T-helper 1 cell treated with Interleukin-12 subunit alpha and Interleukin-12 subunit beta and Interleukin-4 antibody, amounts not matched to agents 30 μg/mL and 1 μg/mL, for 36 hours (primary cell): ENCODE measurements at regions not wholly inside any gene's neighbourhood (a gene's known extent, or its start where the extent isn't known, plus 50 kb on each side); places are given as distances from the start of the nearest gene placed in this dataset.

Experiments
- H3K27ac Mint-ChIP-seq: one replicate; pipeline ENCODE4 v1.8.0; 2021; ENCODE audit warnings: mild to moderate bottlenecking, mixed read lengths
- H3K27me3 Mint-ChIP-seq: one replicate; pipeline ENCODE4 v1.8.0; 2021; ENCODE audit warnings: low read depth, mixed read lengths
- H3K36me3 Mint-ChIP-seq: one replicate; pipeline ENCODE4 v1.8.0; 2021; ENCODE audit warnings: low read depth, mixed read lengths
- H3K4me1 Mint-ChIP-seq: one replicate; pipeline ENCODE4 v1.8.0; 2021; ENCODE audit warnings: low read depth, mixed read lengths
- H3K4me3 Mint-ChIP-seq: one replicate; pipeline ENCODE4 v1.8.0; 2021; ENCODE audit warnings: mild to moderate bottlenecking, moderate library complexity, mixed read lengths
- H3K9me3 Mint-ChIP-seq: one replicate; pipeline ENCODE4 v1.8.0; 2021; ENCODE audit warnings: mixed read lengths

- Mint-ChIP-seq H3K27ac (no peak overlapping the region), H3K36me3 (no peaks in the 10 kb centered on the region), H3K4me1 (no peaks in the 10 kb centered on the region), H3K9me3 (peaks cover 3% of the 10 kb centered on the region), H3K4me3 (no peak overlapping the region), H3K27me3 (no peaks in the 10 kb centered on the region)
Measured at GRCh38 chr4:66606215-66606614, 935.9 kb upstream of the EPHA5 start.

DNA sequence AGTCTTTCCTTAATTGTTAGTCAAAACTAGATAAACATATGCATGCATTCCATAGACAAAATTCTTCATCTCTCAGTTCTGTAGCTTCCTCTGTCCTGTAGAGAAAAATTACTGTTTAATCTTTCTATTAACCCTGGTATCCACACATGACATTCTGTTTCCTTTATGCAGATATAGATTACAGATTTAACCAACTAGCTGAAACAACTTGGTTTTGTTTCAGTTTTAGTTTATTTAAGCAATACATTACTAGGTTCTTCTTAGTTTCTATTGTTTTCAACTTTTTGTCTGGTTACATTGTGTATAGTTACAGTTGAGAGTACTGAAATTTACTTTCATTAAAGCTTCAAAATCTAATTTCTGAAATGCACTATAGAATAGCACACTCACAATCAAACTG, 933.9 kb upstream of the EPHA5 start:
- Mint-ChIP-seq H3K9me3 (no peaks in the 10 kb centered on the region), H3K27ac (no peak overlapping the region), H3K27me3 (no peaks in the 10 kb centered on the region), H3K36me3 (no peaks in the 10 kb centered on the region), H3K4me3 (no peak overlapping the region), H3K4me1 (no peaks in the 10 kb centered on the region)

- Mint-ChIP-seq H3K27ac (no peak overlapping the region), H3K36me3 (no peaks in the 10 kb centered on the region), H3K4me1 (no peaks in the 10 kb centered on the region), H3K4me3 (no peak overlapping the region), H3K9me3 (no peaks in the 10 kb centered on the region), H3K27me3 (no peaks in the 10 kb centered on the region)
Measured at GRCh38 chr4:66602622-66603021, 932.3 kb upstream of the EPHA5 start.

DNA sequence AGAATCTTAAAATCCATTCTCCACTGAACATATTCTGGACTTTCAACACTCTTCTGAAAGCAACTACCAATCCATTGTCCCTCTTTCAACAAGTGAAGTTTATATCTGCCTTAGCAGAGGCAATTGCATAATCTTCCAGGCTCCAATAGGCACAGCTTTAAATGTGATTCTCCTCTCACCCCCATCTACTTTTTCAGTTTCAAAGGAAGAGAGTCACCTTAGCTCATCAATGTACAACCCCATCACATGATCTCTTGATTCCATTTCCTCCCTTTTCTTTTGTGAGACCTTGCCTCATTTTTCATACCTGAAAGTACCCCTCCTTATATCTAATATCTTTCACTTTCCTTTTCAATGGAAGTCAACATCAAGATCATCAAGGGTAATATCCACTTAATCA, 921.7 kb upstream of the EPHA5 start:
- Mint-ChIP-seq H3K36me3 (no peaks in the 10 kb centered on the region), H3K4me3 (no peak overlapping the region), H3K4me1 (no peaks in the 10 kb centered on the region), H3K9me3 (no peaks in the 10 kb centered on the region), H3K27me3 (no peaks in the 10 kb centered on the region), H3K27ac (no peak overlapping the region)

GRCh38 chr4:66590488-66591215, 920.4 kb upstream of the EPHA5 start:
- H3K9me3 Mint-ChIP-seq = no peaks in the 10 kb centered on the region
- H3K27ac Mint-ChIP-seq = no peak overlapping the region
- H3K4me3 Mint-ChIP-seq = no peak overlapping the region
- no peaks in the 10 kb centered on the region for H3K4me1 Mint-ChIP-seq
- no peaks in the 10 kb centered on the region for H3K36me3 Mint-ChIP-seq
- no peaks in the 10 kb centered on the region for H3K27me3 Mint-ChIP-seq

- no peaks in the 10 kb centered on the region for H3K4me1 Mint-ChIP-seq
- no peak overlapping the region for H3K27ac Mint-ChIP-seq
- H3K4me3 Mint-ChIP-seq = no peak overlapping the region
- H3K36me3 Mint-ChIP-seq = no peaks in the 10 kb centered on the region
- no peaks in the 10 kb centered on the region for H3K9me3 Mint-ChIP-seq
- no peaks in the 10 kb centered on the region for H3K27me3 Mint-ChIP-seq
Measured at GRCh38 chr4:66589183-66589582, 918.9 kb upstream of the EPHA5 start.

DNA sequence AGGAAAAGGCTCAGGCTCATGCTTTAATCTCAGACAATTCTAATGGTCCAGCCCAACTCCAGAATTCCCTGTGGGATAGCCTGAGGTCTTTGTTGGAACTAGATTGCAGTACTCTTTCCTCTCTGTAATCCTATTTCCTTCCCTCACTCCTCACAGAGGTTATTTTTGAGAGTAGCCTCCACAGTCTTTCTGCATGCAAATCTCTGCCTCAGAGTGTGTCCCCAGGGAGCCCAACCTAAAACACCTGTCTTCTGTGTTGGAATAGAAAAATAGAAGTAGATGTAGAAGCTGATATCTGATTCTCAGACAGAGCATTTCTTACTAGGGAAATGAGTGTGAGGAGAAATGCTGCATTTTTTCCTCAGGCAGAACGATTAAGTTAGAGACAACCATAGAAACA, 915.5 kb upstream of the EPHA5 start:
- Mint-ChIP-seq H3K4me3 (no peak overlapping the region), H3K36me3 (no peaks in the 10 kb centered on the region), H3K4me1 (no peaks in the 10 kb centered on the region), H3K9me3 (no peaks in the 10 kb centered on the region), H3K27ac (no peak overlapping the region), H3K27me3 (no peaks in the 10 kb centered on the region)

DNA sequence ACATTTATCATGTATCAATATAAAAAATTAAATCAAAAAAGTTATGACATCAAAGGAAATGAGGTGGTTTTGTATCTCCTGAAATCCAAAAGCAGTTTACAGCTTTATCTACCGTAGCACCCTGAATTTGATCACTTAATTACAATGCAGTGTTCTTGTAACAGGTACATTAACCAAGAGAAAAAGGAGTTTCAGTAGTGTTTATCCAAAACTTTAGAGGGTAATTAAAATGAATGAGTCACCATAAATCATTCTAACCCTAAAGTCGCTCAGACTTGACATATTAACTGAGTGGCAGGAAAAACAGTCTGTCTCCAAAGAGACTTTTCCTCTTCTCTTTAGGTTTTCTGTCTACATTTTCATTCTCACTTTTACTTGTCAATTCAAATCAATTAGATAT, 907.6 kb upstream of the EPHA5 start:
- H3K4me3 Mint-ChIP-seq = no peak overlapping the region
- no peaks in the 10 kb centered on the region for H3K36me3 Mint-ChIP-seq
- no peaks in the 10 kb centered on the region for H3K4me1 Mint-ChIP-seq
- no peaks in the 10 kb centered on the region for H3K9me3 Mint-ChIP-seq
- H3K27me3 Mint-ChIP-seq = no peaks in the 10 kb centered on the region
- H3K27ac Mint-ChIP-seq = no peak overlapping the region

DNA sequence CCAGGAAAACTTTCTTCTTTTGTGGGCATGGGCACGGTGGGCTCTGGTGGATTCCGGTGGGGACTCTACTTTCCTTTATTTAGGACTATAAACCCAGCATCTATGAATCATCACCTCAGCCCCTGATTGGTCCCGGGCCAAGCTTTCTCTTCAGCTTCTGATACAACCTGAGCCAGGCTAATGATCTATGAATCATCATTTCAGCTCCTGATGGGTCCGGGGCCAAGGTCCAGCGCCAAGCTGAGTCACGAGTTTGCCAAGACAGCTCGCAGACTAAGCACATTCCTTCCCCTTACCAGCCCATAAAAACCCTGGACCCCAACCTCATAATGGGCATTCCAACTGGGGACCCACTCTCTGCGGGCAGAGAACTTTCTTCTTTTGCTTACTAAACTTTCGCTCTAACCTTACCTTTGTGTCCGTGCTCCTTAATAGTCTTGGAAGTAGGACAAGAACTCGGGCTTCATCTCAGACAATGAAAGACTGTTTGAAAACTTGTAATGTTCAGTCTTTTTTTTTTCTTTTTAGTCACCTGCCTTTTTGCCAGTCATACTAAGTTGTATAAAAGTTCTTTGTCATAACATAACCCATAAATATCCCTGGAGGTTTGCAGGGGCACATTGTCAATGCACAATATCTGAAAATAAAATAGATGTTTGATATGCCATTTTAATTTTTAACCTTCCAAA, 904.9 kb upstream of the EPHA5 start:
- no peaks in the 10 kb centered on the region for H3K27me3 Mint-ChIP-seq
- no peaks in the 10 kb centered on the region for H3K4me1 Mint-ChIP-seq
- H3K4me3 Mint-ChIP-seq = no peak overlapping the region
- H3K27ac Mint-ChIP-seq = no peak overlapping the region
- no peaks in the 10 kb centered on the region for H3K36me3 Mint-ChIP-seq
- no peaks in the 10 kb centered on the region for H3K9me3 Mint-ChIP-seq

DNA sequence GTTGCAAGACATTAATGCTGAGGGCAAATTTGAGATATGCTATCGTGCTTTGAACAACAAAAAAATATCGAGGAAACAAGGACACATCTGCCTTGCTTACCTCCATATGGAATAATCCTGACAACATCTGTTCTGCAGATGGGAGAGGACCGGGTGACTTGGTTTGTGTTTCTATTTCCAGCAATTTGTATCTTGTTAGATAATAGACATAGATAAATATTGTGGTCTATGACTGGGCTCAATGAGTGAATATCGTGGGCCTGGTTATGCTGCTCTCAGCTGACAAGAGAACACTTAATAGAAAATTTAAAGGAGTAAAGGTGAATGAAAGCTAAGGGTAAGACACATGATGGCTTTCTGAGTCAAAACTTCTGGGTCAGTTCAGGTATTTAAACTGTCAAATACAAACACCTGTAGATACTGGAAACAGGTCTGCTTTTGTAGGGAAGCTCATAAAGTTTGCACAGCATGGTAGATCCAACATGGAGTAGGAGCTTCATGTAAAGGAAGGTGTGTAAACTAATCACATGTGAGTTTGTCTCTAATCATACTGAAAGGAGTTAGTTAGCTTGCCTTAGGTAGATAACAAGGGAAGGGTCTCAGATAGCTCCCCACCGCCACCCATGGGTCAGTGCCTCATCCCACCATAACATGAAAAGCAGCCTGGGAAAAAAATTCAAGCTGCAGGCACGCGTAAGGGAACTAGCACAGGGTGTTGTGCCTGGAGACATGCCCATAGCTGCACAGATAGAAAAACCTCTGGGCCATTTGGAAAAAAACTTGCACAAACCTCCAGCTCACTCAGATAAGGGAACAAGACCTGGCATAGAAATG, 904.1 kb upstream of the EPHA5 start:
- no peak overlapping the region for H3K4me3 Mint-ChIP-seq
- H3K36me3 Mint-ChIP-seq = no peaks in the 10 kb centered on the region
- no peaks in the 10 kb centered on the region for H3K4me1 Mint-ChIP-seq
- no peaks in the 10 kb centered on the region for H3K27me3 Mint-ChIP-seq
- H3K9me3 Mint-ChIP-seq = no peaks in the 10 kb centered on the region
- no peak overlapping the region for H3K27ac Mint-ChIP-seq

- Mint-ChIP-seq H3K4me1 (no peaks in the 10 kb centered on the region), H3K9me3 (no peaks in the 10 kb centered on the region), H3K4me3 (no peak overlapping the region), H3K36me3 (no peaks in the 10 kb centered on the region), H3K27ac (no peak overlapping the region), H3K27me3 (no peaks in the 10 kb centered on the region)
Measured at GRCh38 chr4:66572949-66573348, 902.7 kb upstream of the EPHA5 start.

DNA sequence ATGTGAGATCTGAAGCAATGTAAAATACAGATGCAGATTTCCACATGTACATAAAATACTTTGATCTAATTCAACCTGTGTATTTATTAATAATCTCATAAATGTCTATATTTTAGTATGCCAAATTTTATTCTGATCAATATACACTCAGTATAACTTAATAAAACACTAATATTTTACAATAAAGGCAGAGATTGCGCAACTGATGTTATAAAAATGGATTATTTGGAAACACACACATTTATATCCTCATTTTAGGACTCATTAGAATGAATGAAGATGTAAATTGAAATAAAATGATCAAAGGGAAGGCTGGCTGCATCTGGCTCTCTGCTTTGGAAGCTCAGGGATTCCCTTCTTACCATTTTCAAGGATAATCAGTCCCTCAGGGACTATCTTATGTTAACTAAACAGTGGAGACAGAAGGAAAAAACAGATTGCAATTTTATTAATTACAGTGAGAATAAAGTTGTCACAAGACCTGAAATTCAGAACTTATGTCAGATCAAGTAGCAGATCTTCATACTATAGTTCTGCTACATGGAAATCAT, 900.9 kb upstream of the EPHA5 start:
- H3K27ac Mint-ChIP-seq = no peak overlapping the region
- no peaks in the 10 kb centered on the region for H3K4me1 Mint-ChIP-seq
- no peak overlapping the region for H3K4me3 Mint-ChIP-seq
- no peaks in the 10 kb centered on the region for H3K9me3 Mint-ChIP-seq
- H3K36me3 Mint-ChIP-seq = no peaks in the 10 kb centered on the region
- H3K27me3 Mint-ChIP-seq = no peaks in the 10 kb centered on the region

GRCh38 chr4:66569228-66569627, 898.9 kb upstream of the EPHA5 start:
- no peaks in the 10 kb centered on the region for H3K9me3 Mint-ChIP-seq
- H3K4me3 Mint-ChIP-seq = no peak overlapping the region
- no peak overlapping the region for H3K27ac Mint-ChIP-seq
- H3K27me3 Mint-ChIP-seq = no peaks in the 10 kb centered on the region
- no peaks in the 10 kb centered on the region for H3K36me3 Mint-ChIP-seq
- no peaks in the 10 kb centered on the region for H3K4me1 Mint-ChIP-seq

- Mint-ChIP-seq H3K9me3 (no peaks in the 10 kb centered on the region), H3K4me3 (no peak overlapping the region), H3K36me3 (no peaks in the 10 kb centered on the region), H3K4me1 (no peaks in the 10 kb centered on the region), H3K27ac (no peak overlapping the region), H3K27me3 (no peaks in the 10 kb centered on the region)
Measured at GRCh38 chr4:66568431-66568830, 898.1 kb upstream of the EPHA5 start.

- Mint-ChIP-seq H3K27ac (no peak overlapping the region), H3K4me1 (no peaks in the 10 kb centered on the region), H3K4me3 (no peak overlapping the region), H3K27me3 (no peaks in the 10 kb centered on the region), H3K36me3 (no peaks in the 10 kb centered on the region), H3K9me3 (no peaks in the 10 kb centered on the region)
Measured at GRCh38 chr4:66568001-66568400, 897.7 kb upstream of the EPHA5 start.
